ENCODE measurements at regions not wholly inside any gene's neighbourhood (a gene's known extent, or its start where the extent isn't known, plus 50 kb on each side); places are given as distances from the start of the nearest gene placed in this dataset.
"Not testable (repeated sequence)": the region's sequence is repeated elsewhere in the genome, so short reads cannot be mapped to it uniquely, and the experiment has no call there.

- no peak for DNase-seq (ENCODE audit: low read depth in 4 of 4, low spot score in 2 of 4)
Observed at GRCh38 chr5:105057001-105057436, 1494.4 kb upstream of the NUDT12 start.

GRCh38 chr5:105054406-105054805 lies 1491.8 kb upstream of the NUDT12 start:
- DNase-seq (ENCODE audit: low read depth in 4 of 4, low spot score in 2 of 4): no peak

GRCh38 chr5:105042623-105043022 lies 1480.0 kb upstream of the NUDT12 start:
- no peak for DNase-seq (ENCODE audit: low read depth in 4 of 4, low spot score in 2 of 4)

DNA sequence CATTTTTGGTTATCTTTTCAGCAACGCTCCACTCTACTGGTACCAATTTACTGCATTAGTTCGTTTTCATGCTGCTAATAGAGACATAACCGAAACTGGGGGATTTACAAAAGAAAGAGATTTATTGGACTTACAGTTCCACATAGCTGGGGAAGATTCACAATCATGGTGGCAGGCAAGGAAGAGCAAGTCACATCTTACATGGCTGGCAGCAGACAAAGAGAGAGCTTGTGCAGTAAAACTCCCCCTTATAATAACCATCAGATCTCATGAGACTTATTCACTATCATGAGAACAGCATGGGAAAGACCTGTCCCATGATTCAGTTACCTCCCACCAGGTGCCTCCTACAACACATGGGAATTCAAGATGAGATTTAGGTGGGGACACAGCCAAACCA lies 1474.2 kb upstream of the NUDT12 start:
- DNase-seq (ENCODE audit: low read depth in 4 of 4, low spot score in 2 of 4): not testable (repeated sequence)

GRCh38 chr5:105034401-105034763 lies 1471.8 kb upstream of the NUDT12 start:
- no peak for DNase-seq (ENCODE audit: low read depth in 4 of 4, low spot score in 2 of 4)

DNA sequence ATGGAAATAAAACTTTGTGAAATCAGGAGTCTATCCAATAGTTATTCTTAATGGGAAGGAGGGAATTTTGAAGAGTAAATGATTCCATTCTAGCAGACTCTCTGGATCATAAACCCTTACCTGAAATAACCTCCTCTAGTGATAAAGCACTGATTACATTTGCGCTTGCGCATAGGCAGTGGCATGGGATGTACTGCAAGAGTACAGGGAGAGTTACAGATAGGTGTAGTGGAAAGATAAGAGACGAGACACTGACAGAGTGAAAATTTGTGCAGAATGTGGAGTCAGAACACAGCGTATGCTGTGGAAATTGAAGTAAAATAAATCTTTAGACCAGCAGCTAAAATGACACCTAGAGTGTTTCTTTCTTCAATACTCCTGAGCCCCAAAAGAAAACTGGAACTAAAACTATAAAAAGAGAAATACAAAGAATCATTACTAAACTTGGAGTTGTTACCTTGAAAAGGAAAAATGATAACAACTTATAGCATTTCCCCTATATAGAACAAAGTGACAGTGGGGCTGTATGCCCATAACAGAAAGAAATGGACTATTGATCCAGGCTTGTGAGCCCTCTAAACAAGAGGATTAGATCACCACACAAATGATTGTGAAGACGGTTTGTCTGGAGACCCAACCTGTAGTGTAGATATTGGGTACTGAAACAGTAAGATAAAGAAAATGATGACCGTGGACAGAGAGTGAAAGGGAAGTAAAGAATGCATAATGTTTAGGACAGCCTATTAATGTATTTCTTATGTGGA lies 1471.2 kb upstream of the NUDT12 start:
- no peak for DNase-seq (ENCODE audit: low read depth in 4 of 4, low spot score in 2 of 4)

- DNase-seq (ENCODE audit: low read depth in 4 of 4, low spot score in 2 of 4): no peak
Observed at GRCh38 chr5:105032917-105033316, 1470.3 kb upstream of the NUDT12 start.

DNA sequence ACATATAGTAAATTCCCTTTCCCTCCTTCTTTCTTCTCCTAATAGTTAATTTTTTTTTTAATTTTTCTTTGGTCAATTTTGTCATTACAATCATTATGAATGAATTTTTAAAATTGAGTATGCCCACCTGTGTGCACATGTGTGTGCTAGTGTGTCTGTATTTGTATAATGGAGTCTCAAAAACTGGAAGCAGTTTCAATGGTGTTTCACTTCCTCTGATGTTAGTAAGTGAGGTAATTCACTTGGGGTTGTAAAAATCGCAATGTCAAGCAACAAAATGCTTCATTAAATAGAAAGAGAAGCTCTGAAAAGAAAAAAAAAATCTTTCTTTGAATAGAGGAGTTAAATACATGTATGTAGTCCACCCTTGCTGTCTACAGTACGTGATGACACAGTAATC lies 1467.6 kb upstream of the NUDT12 start:
- no peak for DNase-seq (ENCODE audit: low read depth in 4 of 4, low spot score in 2 of 4)

DNA sequence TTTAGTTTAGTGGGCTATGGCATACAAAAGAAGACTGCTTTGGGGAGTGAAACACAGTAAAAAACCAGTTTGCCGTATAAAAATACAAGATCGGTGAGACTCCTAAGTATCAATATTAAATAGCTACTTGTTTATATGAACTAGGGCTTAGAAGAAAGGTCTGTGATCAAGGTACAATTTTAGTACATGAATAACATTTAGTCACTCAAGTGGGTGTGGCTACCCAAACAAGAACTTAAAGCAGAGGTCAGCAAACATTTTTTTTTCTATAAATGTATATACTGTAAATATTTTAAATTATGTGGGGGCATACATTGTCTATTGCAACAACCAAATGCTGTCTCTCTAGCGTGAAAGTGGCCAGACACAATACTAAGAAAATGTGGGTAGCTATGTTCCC lies 1452.5 kb upstream of the NUDT12 start:
- DNase-seq (ENCODE audit: low read depth in 4 of 4, low spot score in 2 of 4): no peak

DNA sequence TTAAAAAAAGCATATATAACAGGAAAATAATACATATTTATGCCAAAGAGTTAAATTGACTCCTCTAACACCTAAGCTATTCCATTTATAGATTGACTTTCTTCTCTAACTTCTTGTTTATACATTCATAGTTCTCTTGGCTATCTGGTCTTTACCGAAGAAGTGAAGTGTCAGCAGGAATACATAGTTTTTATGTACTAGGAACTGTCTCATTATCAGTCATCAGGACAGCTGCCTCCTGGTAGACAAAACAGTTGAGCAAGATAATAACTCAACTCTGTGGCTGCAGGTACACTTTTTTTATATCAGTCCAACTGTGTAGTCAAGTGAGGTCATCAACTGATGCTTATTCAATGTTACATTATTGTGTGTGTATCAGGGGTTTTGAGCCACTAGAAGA lies 1436.0 kb upstream of the NUDT12 start:
- DNase-seq (ENCODE audit: low read depth in 4 of 4, low spot score in 2 of 4): no peak

GRCh38 chr5:104998169-104998568 lies 1435.6 kb upstream of the NUDT12 start:
- no peak for DNase-seq (ENCODE audit: low read depth in 4 of 4, low spot score in 2 of 4)

DNA sequence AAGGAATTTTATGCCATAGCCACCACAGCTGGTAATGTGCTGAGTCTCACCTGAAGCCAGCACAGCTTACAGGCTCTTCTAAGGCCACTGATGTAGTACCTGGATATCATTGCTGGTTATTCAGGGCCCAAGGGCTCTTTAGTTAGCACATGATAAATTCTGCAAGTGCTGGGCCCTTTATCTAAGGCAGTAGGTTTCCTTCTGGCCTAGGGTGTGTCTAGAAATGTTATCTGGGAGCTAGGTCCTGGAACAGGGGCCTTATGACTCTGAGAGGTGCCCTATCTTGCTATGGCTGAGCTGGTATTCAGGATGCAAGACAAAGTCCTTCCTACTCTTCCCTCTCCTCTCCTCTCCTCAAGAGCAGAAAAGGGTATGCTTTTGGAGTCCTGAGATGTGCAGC lies 1424.5 kb upstream of the NUDT12 start:
- DNase-seq (ENCODE audit: low read depth in 4 of 4, low spot score in 2 of 4): no peak

GRCh38 chr5:104977529-104977928 lies 1414.9 kb upstream of the NUDT12 start:
- DNase-seq (ENCODE audit: low read depth in 4 of 4, low spot score in 2 of 4): no peak

DNA sequence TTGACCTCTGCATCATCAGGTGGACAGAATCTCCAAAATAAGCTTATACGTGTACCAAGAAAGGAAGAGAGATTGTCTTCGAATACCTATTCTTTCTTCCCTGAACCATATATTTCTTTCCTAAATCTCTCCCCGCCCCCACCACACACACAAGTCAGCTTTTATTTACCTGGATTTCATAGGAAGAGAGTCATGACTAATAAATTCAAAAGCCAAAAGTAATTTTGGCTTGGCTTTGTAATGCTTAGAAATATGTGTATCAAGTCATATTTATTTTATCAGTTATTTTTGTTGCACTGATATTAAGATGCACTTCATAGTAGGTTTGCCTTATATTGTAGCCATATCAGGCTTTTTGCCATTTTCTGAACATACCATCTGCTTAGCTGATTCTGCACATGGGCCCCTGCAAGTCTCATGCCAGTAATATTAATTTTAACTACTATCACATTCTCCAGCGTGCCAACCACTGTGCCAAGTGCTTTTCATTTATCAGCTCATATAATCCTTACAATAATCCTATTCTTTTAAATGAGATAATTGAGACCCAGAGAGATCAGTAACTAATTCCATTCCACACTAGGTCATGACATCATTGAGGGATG lies 1405.3 kb upstream of the NUDT12 start:
- DNase-seq (ENCODE audit: low read depth in 4 of 4, low spot score in 2 of 4): no peak

- no peak for DNase-seq (ENCODE audit: low read depth in 4 of 4, low spot score in 2 of 4)
Observed at GRCh38 chr5:104965006-104965405, 1402.4 kb upstream of the NUDT12 start.

GRCh38 chr5:104955479-104955878 lies 1392.9 kb upstream of the NUDT12 start:
- DNase-seq (ENCODE audit: low read depth in 4 of 4, low spot score in 2 of 4): no peak

DNA sequence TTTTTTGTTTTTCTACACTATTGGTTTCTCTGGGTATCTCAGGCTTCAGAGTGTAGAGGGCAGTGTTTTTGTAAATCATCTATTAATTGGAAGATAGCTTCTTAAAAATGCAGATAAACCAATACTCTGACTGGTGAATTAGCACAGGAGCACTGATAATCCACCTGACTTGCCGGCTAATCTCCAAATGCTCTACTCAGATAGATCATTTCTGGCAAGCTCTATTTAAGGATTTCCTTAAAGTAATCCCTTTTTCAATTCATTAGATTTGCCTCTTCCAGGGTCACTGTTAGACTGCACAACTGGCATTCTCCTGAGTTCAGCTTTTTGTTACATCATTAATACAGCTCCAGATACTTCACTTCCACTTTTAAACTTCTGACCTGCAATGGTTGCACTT lies 1390.3 kb upstream of the NUDT12 start:
- DNase-seq (ENCODE audit: low read depth in 4 of 4, low spot score in 2 of 4): no peak

GRCh38 chr5:104951829-104952228 lies 1389.2 kb upstream of the NUDT12 start:
- DNase-seq (ENCODE audit: low read depth in 4 of 4, low spot score in 2 of 4): no peak

- no peak for DNase-seq (ENCODE audit: low read depth in 4 of 4, low spot score in 2 of 4)
Observed at GRCh38 chr5:104947076-104947475, 1384.5 kb upstream of the NUDT12 start.

DNA sequence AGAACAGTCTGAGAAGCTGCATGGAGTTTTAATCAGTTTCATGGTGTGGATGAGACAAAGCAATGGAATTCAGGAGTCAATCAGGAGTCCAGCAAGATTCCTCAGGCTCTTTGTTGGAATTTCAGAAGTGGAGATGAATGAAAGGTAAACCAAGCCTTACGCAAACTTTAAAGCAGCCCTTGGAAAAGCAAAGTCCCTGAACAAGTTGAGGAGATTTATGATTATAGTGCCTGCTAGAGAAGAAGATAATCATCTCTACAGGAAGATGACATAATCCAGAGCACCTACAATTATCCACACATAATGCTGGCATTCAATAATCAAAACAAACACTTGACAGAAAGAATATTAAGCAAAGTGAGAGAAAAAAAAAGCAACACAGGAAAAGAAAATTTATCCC lies 1380.1 kb upstream of the NUDT12 start:
- no peak for DNase-seq (ENCODE audit: low read depth in 4 of 4, low spot score in 2 of 4)

GRCh38 chr5:104941030-104941645 lies 1378.5 kb upstream of the NUDT12 start:
- DNase-seq (ENCODE audit: low read depth in 4 of 4, low spot score in 2 of 4): no peak

- DNase-seq (ENCODE audit: low read depth in 4 of 4, low spot score in 2 of 4): no peak
Observed at GRCh38 chr5:104937598-104937997, 1375.0 kb upstream of the NUDT12 start.

Measured in left renal cortex interstitium (tissue), 4 donors.